ENCODE measurements at regions not wholly inside any gene's neighbourhood (a gene's known extent, or its start where the extent isn't known, plus 50 kb on each side); places are given as distances from the start of the nearest gene placed in this dataset.

- TF ChIP-seq CTCF (IDR thresholded peaks at IDR 0.05; ENCODE audit: insufficient read depth, low read depth, low read length) (no peak), EZH2 (IDR thresholded peaks at IDR 0.05; ENCODE audit: insufficient read depth, low read length) (no peak)
Observed at GRCh38 chr18:56493531-56493930, 144.9 kb downstream of the TXNL1 start.
